Ovary (tissue), 7 donors: ENCODE measurements at regions not wholly inside any gene's neighbourhood (a gene's known extent, or its start where the extent isn't known, plus 50 kb on each side); places are given as distances from the start of the nearest gene placed in this dataset.

Experiments
- DNase-seq, 5 donors: peaks; one replicate each; pipeline ENCODE4 v3.0.0-alpha.2; 2019 to 2020
- H3K27ac ChIP-seq, 2 donors: fragments of 200-600 bp; one replicate each; pipeline versions ENCODE4 v1.5.1 to v1.8.0; 2019 to 2022
- H3K27me3 ChIP-seq: fragments of 200-600 bp; one replicate; pipeline ENCODE4 v1.8.0; 2022
- H3K36me3 ChIP-seq: fragments of 200-600 bp; sonication (generic); one replicate; pipeline ENCODE4 v1.5.1; 2019
- H3K4me1 ChIP-seq: one replicate; pipeline ENCODE4 v1.8.1; 2013; ENCODE audit warnings: mild to moderate bottlenecking, moderate library complexity; ENCODE audit not compliant: insufficient read depth
- H3K4me3 ChIP-seq: fragments of 200-600 bp; sonication (generic); one replicate; pipeline ENCODE4 v1.5.1; 2017
- H3K9me3 ChIP-seq, 2 donors: fragments of 200-600 bp in 1 of 2; sonication (generic) in 1 of 2; one replicate each; pipeline versions ENCODE4 v1.5.1 to v1.8.1; 2013 to 2019; ENCODE audit warnings: mild to moderate bottlenecking in 1 of 2, moderate library complexity in 1 of 2
- EP300 ChIP-seq: sonication (generic); formaldehyde crosslinking; IDR thresholded peaks from one replicate; pipeline ENCODE4 v1.6.1; 2017; ENCODE audit warnings: antibody characterized with exemption
- POLR2A ChIP-seq: fragments of 450-650 bp; IDR thresholded peaks from one replicate; pipeline ENCODE4 v1.6.1; 2017; ENCODE audit warnings: antibody characterized with exemption, mild to moderate bottlenecking, moderate library complexity
- WGBS, 3 donors: extraction: QIAGEN DNeasy Blood & Tissue Kit in 1 of 3; methylation state at CpG; one replicate each; pipeline versions ENCODE4 v1.1.5 to v1.1.7; 2013 to 2017; 5-methylcytosine and 5-hydroxymethylcytosine counted together
- intact Hi-C, 4 donors: fragments of 100-400 bp; cut with DNase I; formaldehyde crosslinking; loops; one replicate each; pipeline versions ENCODE4 v1.11.0 to v1.15.1; 2022 to 2023
- TF ChIP-seq, protein P1 (sequence below), 3 donors: fragments of 450-650 bp in 2 of 3; fragments of 200-600 bp in 1 of 3; IDR thresholded peaks; one replicate each; pipeline versions ENCODE4 v1.5.1 to v1.8.0; 2016 to 2022; ENCODE audit warnings: antibody characterized with exemption in 3 of 3, mild to moderate bottlenecking in 1 of 3
- donor health status: DM: no; HTN: no; CAD: no; lungs with moderate emphysema.
- donor health status: DM: no; HTN: no; CAD: no.
- donor health status: Bipolar disorder and iron deficiency.
- donor health status: DM: no; HTN: no; CAD: no.
- donor health status: DM: yes; HTN: yes; CAD: no.

- H3K4me1 ChIP-seq: no peaks in the 10 kb centered on the region
- H3K4me3 ChIP-seq: no peak overlapping the region
- DNase-seq: no peak
- H3K27me3 ChIP-seq: no peaks in the 10 kb centered on the region
- H3K9me3 ChIP-seq: no peaks in the 10 kb centered on the region
- intact Hi-C loops: no loop called here
- no peaks in the 10 kb centered on the region for H3K36me3 ChIP-seq
- WGBS, 3 donors: 58 to 78% (median 67%) methylated on average over 1 of the region's 1 CpG
- no peak overlapping the region for H3K27ac ChIP-seq
- no peak for TF ChIP-seq EP300
- no peak for TF ChIP-seq POLR2A
- TF ChIP-seq, protein P1, sequence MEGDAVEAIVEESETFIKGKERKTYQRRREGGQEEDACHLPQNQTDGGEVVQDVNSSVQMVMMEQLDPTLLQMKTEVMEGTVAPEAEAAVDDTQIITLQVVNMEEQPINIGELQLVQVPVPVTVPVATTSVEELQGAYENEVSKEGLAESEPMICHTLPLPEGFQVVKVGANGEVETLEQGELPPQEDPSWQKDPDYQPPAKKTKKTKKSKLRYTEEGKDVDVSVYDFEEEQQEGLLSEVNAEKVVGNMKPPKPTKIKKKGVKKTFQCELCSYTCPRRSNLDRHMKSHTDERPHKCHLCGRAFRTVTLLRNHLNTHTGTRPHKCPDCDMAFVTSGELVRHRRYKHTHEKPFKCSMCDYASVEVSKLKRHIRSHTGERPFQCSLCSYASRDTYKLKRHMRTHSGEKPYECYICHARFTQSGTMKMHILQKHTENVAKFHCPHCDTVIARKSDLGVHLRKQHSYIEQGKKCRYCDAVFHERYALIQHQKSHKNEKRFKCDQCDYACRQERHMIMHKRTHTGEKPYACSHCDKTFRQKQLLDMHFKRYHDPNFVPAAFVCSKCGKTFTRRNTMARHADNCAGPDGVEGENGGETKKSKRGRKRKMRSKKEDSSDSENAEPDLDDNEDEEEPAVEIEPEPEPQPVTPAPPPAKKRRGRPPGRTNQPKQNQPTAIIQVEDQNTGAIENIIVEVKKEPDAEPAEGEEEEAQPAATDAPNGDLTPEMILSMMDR (IDR thresholded peaks at IDR 0.05): no peak
These were observed 419.0 kb upstream of the DAB2 start for GRCh38 chr5:39843767-39844166.

DNA sequence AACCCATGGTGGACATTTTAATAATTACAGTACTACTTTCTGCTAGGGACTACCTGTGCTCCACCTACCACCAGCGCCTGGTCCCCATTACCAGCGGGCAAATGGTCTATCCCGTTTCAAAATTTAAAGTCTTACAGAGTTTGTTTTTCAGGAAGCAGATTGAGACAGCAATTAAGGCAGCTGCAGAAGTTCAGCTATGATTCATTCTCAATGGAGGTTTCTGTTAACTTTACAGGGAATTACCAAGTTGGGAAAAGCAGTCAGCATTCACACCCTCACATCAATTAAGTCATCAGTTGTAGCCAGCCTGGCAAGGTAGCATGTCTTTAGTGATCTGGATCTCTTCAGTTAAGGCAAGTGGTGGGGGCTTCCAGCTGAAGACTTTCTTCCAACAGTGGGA, 410.6 kb upstream of the DAB2 start:
- no peaks in the 10 kb centered on the region for H3K36me3 ChIP-seq
- H3K4me3 ChIP-seq: no peak overlapping the region
- H3K4me1 ChIP-seq: no peaks in the 10 kb centered on the region
- no peak overlapping the region for H3K27ac ChIP-seq
- intact Hi-C loops: no loop called here
- TF ChIP-seq EP300 (no peak), POLR2A (no peak)
- no peak for DNase-seq
- no peaks in the 10 kb centered on the region for H3K27me3 ChIP-seq
- H3K9me3 ChIP-seq: no peaks in the 10 kb centered on the region
- 85 to 97% (median 92%) methylated on average over 3 of the region's 3 CpGs for WGBS, 3 donors

DNA sequence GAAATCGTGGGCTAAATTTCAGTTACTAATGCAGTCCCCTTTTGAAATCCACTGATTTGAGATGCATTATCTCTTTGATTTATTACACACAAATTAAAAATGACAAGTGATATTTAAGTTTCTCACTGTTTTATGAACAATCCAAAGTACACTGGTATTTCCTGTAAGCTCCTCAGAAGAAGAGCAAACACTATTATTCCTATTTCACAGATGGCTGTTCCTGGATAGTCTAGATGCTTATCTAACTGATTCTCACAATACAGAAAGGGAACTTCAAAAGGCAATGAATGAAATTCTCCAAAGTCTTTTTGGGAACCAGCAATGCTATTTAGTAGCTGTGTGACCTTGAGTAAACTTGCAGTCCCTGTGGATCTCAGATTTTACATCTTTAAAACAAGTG, 404.7 kb upstream of the DAB2 start:
- no peaks in the 10 kb centered on the region for H3K9me3 ChIP-seq
- no peaks in the 10 kb centered on the region for H3K27me3 ChIP-seq
- H3K36me3 ChIP-seq: no peaks in the 10 kb centered on the region
- TF ChIP-seq EP300 (no peak), POLR2A (no peak)
- TF ChIP-seq, protein P1 (IDR thresholded peaks at IDR 0.05): no peak
- no peak for DNase-seq
- H3K27ac ChIP-seq: no peak overlapping the region
- no peaks in the 10 kb centered on the region for H3K4me1 ChIP-seq
- no peak overlapping the region for H3K4me3 ChIP-seq
- intact Hi-C loops: no loop called here
- WGBS, 3 donors: 67 to 87% (median 69%) methylated on average over 1 of the region's 1 CpG

GRCh38 chr5:39826051-39826450, 401.3 kb upstream of the DAB2 start:
- TF ChIP-seq EP300 (no peak), POLR2A (no peak)
- TF ChIP-seq, protein P1 (IDR thresholded peaks at IDR 0.05): no peak
- H3K4me3 ChIP-seq: no peak overlapping the region

DNA sequence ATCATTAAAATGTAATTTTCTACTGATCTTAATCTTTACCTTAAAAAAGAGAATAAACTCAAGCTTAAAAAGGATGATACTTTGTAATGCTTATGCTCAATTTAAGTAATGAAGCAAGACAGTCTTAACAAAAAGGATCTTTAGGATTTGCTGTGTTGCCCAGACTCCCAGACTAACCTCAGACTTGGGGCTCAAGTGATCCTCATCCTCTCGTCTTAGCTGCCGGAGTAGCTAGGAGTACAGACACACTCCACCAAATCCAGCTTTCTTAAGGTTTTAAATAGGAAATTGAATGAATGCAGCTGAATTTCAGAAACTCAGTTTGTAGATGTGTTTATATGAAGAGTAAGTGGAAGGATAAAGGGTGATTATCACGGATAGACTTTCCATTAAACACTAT, 400.5 kb upstream of the DAB2 start:
- no peaks in the 10 kb centered on the region for H3K4me1 ChIP-seq
- no peaks in the 10 kb centered on the region for H3K36me3 ChIP-seq
- 80 to 87% (median 86%) methylated on average over 3 of the region's 3 CpGs for WGBS, 3 donors
- no peak overlapping the region for H3K27ac ChIP-seq
- no peaks in the 10 kb centered on the region for H3K9me3 ChIP-seq
- intact Hi-C loops: no loop called here
- no peak overlapping the region for H3K4me3 ChIP-seq
- no peaks in the 10 kb centered on the region for H3K27me3 ChIP-seq
- no peak for TF ChIP-seq EP300
- TF ChIP-seq, protein P1 (IDR thresholded peaks at IDR 0.05): no peak
- no peak for TF ChIP-seq POLR2A
- DNase-seq: no peak

More at GRCh38 chr5:39826051-39826450, 401.3 kb upstream of the DAB2 start:
- intact Hi-C loops: no loop called here
- Histone ChIP-seq H3K9me3 (no peaks in the 10 kb centered on the region), H3K27ac (no peak overlapping the region), H3K4me1 (no peaks in the 10 kb centered on the region), H3K36me3 (no peaks in the 10 kb centered on the region), H3K27me3 (no peaks in the 10 kb centered on the region)
- 57 to 77% (median 58%) methylated on average over 4 of the region's 4 CpGs for WGBS, 3 donors
- no peak for DNase-seq
